Stimulated activated CD8-positive, alpha-beta memory T cell treated with anti-CD3 and anti-CD28 coated beads, Interleukin-15, amount 100 ng/mL, for 1 hour (primary cell): ENCODE measurements at regions not wholly inside any gene's neighbourhood (a gene's known extent, or its start where the extent isn't known, plus 50 kb on each side); places are given as distances from the start of the nearest gene placed in this dataset.
"Not testable (repeated sequence)": the region's sequence is repeated elsewhere in the genome, so short reads cannot be mapped to it uniquely, and the experiment has no call there.

ENCODE experiments used
- DNase-seq: peaks from one replicate; pipeline ENCODE4 v3.0.0-alpha.2; 2020; ENCODE audit warnings: low read depth

GRCh38 chr15:38814891-38815290, 250.3 kb upstream of the RASGRP1 start:
- DNase-seq = no peak

DNA sequence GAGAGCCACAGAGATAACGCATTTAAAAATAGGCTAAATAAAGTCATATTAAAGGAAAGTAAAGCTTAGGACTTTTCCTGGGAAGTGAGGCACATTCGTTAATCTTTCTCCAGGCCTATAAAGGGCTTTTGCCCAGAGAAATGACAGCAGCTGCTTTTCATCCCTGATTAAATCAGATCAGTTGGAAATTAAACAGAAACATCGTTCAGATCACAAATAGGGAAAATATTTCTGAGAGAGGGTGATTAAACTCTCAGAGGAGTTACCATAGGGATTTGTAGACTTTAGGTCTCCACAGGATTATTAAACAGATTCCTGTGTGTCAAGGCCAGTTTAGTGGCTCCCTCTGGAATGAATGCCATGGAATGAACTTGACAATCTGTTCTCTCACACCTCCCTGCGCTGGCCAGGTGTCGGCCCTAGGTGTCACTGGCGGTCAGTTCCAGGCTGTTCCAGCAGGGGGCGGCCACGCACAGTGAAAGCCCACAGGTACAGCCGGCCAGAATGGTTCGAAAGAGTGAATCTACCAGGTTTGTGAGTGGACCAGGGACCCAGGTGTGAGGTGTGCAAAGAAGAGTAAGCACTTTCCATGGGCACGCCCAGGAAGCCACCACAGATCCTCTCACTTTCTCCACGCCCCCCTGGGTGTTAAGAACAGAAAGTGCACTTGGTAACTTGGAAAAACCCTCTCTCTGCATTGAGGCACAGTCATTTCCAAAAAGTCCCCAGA, 253.0 kb upstream of the RASGRP1 start:
- DNase-seq = peak; percentile 76

DNA sequence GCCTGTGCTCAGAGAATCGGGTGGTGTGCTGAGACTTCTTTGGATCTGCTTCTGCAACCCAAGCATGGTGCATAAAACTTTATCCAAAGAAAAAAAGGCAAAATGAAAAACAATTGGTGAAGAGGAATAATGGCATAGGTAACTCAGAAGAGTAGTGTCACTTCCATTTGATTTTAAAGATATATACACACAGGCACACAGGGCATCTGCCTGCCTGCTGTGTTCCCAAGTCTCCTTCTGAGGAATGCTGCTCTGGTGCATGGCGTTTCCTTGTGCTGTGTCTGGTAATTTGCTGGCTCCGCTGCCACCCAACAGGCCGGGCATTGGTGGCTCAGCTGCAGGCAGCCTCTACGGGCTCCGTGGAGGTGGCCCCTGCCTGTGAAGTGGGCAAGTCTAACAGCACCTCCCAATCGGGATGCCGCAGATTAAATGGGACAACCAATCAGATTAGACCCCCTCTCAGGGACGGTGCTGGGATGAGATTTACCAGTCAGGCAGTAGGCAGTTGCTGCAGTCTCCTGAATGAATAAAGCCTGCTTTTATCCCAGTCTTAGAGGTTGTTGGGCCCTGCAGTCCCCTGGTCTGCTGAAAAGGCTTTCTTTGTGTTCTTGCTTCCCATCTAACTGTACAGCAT, 253.7 kb upstream of the RASGRP1 start:
- no peak for DNase-seq

DNA sequence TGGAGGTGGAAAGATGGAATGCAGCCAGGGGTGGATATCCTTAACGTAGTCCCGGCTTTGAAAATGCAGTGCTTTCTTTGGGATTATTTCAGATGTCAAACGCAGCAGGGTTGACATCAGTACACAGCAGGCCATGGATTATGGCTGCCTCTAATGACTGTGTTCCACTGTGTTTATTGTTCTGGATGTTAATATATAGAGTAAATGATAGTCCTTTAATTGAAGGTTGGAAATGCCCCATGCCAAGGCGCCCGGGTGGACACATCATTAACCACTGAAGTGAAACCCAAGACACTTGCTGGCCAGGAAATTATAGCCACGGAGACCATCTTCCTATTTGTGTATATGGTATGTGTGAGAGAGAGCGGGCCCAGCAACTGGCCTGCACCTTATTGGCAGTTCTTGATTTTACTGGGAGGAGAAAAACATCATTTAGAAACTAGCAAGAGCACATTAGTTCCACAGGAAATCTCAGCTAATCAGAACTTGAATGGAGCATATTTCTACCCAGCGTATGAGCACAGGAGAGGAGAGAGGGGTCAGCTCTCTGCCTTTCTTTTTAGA, 254.9 kb upstream of the RASGRP1 start:
- DNase-seq = no peak

- no peak for DNase-seq
These were observed 258.6 kb upstream of the RASGRP1 start for GRCh38 chr15:38823263-38823662.

- no peak for DNase-seq
These were observed 260.1 kb upstream of the RASGRP1 start for GRCh38 chr15:38824719-38825118.

- no peak for DNase-seq
These were observed 262.3 kb upstream of the RASGRP1 start for GRCh38 chr15:38826880-38827279.

- no peak for DNase-seq
These were observed 263.5 kb upstream of the RASGRP1 start for GRCh38 chr15:38828031-38828532.

DNA sequence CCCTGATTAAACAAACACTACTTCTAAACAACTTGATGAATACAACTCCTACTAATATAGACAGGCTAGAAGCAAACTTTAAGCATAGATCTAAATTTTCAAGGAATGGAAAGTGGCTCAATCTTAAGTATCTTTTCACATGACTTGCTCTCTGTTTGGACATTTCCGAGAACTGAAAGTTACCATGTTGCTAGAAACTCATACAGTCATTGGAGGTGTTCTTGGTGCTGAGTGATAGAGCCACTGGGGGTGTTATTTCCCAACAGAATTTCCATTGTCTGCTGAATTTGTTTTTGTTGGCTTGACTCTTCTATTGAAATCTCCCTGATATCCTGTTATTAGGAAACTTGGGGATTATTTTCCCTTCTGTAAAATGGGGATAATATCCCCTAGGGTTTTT, 264.5 kb upstream of the RASGRP1 start:
- DNase-seq = no peak

DNA sequence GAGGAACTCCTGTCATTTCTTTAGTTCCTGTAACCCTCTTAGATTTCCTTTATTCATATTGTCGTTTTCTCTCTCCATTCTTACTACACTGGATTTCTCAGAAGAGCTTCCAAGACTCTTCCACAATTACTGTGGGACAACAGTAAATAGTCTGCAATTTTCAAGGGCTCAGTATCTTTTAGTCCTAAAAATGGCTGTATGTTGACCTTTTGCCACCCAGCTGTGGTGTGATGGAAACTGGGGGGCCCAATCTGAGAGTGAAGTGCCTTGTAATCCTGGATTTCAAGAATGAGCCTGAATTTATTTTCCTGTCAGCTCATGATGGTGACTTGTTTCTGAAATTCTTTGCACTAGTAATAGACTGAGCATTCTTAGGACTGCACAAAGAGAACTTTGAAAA, 277.6 kb upstream of the RASGRP1 start:
- DNase-seq = no peak

DNA sequence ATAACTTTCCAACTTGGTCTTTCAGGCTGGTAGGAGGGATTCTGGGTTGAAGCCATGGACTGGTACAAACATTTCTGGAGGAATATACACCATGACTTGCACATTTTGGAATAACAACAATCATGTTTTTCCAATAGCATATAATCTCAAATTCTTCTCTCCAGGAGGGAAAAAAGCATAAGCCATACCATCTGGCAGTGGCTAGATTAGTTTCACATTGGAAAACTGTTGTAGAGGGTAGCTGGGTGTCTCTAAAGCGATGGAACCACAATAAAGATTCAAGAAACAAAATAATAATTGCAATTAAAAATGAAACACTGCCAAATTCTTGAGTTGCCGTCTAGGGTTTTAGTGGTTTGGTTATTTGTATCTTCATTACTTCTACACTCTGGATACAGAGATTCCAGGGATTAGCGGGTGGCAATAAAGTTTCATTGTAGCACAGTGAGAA, 278.5 kb upstream of the RASGRP1 start:
- DNase-seq = no peak

DNA sequence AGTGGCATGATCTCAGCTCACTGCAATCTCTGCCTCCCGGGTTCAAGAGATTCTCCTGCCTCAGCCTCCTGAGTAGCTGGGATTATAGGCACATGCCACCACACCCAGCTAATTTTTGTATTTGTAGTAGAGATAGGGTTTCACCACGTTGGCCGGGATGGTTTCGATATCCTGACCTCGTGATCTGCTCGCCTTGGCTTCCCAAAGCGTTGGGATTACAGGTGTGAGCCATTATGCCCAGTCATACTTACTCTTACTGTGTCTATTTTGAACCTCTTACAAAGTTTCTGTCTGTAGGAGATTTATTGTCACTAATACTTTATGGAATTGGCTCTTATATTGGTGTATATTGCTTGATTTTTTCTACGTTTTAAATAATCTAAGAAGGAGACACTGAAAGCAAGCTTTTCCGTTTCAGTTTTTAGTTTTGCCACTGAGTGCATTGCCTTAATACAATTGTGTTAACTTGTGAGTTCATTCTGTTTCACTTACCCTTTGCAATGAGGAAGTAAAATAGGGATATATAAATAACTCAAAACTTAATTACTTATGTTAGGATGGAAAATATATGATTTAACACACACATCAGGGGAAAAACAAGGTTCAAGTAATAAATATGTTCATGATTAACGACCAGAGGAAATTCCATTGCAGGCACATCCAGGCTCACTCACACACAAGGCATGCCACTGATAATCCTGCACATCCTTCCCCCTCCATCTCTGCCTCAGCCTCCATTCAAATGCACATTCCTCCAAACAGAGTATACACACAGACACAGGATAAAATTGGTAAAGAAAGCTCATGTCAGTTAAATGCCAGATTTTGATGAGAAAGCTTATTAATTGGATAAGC, 279.3 kb upstream of the RASGRP1 start:
- DNase-seq = no peak

DNA sequence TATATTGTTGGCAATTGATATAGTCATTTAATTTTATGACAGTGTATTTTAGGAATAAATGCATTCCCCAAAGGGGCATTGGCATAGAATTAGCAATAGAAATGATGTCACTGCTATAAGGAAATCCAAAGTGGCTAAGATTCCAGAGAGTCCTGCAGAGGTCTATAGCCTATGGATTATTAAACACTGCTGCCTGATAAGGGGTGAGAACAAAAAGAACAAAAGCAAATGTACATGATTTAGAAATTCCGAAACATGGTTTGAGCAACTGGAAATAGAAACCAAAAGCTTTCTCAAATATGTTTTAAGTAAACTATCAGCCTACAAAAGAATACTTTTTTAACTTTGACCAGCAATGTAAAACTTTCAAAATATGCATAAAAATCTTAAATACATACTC, 280.1 kb upstream of the RASGRP1 start:
- no peak for DNase-seq

DNA sequence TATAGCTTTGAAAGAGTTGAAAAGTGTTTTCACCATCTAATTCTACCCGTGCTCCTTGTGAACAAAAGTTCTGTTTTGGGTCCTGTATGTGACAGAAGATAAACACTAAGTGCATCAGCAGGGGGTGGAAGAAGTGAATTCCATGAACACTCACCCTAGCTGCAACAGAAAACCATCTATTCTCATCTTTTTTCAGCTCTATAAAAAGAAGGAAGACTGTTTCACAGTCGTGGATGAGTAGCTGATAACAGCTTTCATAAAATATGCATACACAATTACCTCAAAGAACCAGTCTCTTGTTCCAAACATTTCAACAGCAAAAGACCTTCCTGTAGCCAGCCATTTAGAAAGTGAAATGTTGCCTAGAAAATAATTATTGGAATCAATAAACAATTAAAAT, 281.7 kb upstream of the RASGRP1 start:
- no peak for DNase-seq

GRCh38 chr15:38847666-38848065, 283.1 kb upstream of the RASGRP1 start:
- DNase-seq = no peak

GRCh38 chr15:38849046-38849445, 284.4 kb upstream of the RASGRP1 start:
- DNase-seq = no peak

DNA sequence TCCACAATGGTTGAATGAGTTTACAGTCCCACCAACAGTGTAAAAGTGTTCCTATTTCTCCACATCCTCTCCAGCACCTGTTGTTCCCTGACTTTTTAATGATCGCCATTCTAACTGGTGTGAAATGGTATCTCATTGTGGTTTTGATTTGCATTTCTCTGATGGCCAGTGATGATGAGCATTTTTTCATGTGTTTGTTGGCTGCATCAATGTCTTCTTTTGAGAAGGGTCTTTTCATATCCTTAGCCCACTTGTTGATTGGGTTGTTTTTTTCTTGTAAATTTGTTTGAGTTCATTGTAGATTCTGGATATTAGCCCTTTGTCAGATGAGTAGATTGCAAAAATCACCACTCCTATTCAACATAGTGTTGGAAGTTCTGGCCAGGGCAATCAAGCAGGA, 287.6 kb upstream of the RASGRP1 start:
- DNase-seq = not testable (repeated sequence)

DNA sequence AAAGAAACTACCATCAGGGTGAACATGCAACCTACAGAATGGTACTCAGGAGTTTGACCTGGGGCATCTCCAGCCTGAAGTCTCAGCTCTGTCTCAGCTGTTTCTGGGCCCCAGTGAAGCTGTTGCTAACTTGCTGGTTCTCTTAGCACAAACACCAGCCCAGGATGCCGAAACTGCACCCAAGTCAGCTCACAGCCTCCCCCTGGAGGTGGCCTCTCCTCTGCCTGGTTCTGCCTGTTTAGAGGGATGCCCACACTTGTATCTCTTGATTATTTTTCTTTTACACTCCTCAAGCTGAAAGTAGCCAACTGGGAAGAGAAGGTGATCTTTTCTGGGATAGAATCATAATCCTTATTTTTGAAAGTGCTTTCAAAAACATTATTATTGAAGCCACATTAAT, 289.0 kb upstream of the RASGRP1 start:
- DNase-seq = no peak

DNA sequence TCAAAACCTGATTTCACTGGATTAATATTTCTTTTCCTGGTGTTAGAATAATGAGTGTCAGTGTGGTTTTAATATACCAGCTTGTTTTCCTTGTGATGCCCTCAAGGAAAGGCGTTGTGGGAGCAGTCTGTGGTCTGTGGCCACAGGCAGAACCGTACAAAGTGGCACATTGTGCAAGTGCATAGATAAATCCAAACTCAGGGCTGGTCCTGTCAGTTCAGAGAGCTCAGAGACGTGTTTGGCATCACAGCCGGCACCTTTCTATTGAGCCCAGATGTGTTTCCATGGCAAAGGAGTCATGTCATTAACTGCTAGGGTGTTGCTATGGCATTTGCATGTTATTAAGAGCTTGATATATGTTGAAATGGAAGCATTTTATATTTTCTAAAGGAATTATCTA, 289.9 kb upstream of the RASGRP1 start:
- DNase-seq = no peak

DNA sequence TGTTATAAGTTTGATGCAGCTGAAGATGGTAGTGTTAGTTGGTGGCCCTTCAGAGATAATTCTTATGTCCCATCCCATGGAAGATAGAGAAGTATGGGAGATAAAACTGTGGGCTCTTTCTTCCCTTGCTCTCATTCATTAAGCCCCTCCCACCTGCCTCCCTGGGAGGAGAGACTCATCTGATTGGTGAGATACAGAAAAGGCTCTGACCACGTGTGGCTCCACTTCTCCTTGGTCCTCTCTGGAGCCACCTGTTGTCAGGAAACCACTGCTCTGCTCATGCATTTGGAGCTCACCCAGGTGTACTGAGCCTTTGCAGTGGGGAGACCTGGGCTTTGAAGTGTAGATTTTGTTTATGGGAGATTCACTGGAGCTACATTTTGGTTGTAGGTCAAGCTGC, 293.2 kb upstream of the RASGRP1 start:
- DNase-seq = no peak

- no peak for DNase-seq
These were observed 295.0 kb upstream of the RASGRP1 start for GRCh38 chr15:38859574-38859973.

DNA sequence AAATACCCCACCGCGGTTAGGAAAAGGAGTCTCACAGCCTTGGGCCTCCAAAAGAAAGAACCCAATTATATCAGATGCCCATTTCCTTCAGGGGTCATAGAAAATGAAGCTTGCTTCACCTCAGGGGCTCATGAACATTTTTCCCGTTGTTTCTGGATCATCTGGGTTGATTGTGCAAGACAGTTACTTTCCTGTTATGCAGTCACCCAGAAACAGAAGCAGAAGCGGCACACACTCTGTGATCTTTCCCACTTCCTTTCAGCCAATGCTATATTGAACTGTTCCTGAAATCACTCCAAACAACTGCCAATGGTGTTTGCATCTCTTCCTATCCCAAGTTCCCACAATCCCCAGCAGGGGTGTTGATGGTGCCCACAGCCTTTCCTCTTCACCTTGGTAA, 295.6 kb upstream of the RASGRP1 start:
- DNase-seq = no peak
